Kidney (tissue), 13 donors: ENCODE measurements at regions not wholly inside any gene's neighbourhood (a gene's known extent, or its start where the extent isn't known, plus 50 kb on each side); places are given as distances from the start of the nearest gene placed in this dataset.

Source experiments
- DNase-seq, 5 donors: peaks; one replicate each; pipeline ENCODE4 v3.0.0-alpha.2; 2013 to 2020
- FAIRE-seq: peaks from 2 replicates; lab custom pipeline; 2012; peaks lifted over from hg19 to GRCh38; lab: Jason Lieb, UNC
- H3K27ac ChIP-seq, 2 donors: one replicate each; pipeline ENCODE4 v1.7.0; 2013; ENCODE audit warnings: low read depth in 2 of 2, low read length in 2 of 2, inconsistent platforms in 1 of 2
- H3K27me3 ChIP-seq: one replicate; pipeline ENCODE4 v1.7.1; 2013; ENCODE audit warnings: low read length, inconsistent platforms; ENCODE audit not compliant: control insufficient read depth, insufficient read depth
- H3K36me3 ChIP-seq, 3 donors: one replicate each; pipeline versions ENCODE4 v1.7.0 to v1.7.1; 2013; ENCODE audit warnings: low read length in 3 of 3, control low read depth in 1 of 3, inconsistent platforms in 1 of 3; ENCODE audit not compliant: insufficient read depth in 3 of 3, control insufficient read depth in 2 of 3
- H3K4me1 ChIP-seq, 3 donors: one replicate each; pipeline versions ENCODE4 v1.7.0 to v1.7.1; 2013; ENCODE audit warnings: low read length in 3 of 3, inconsistent platforms in 1 of 3, low read depth in 1 of 3; ENCODE audit not compliant: control insufficient read depth in 2 of 3, insufficient read depth in 2 of 3
- H3K4me3 ChIP-seq, 3 donors: one replicate each; pipeline versions ENCODE4 v1.7.0 to v1.8.1; 2013; ENCODE audit warnings: low read length in 3 of 3, control low read depth in 1 of 3, inconsistent platforms in 1 of 3
- H3K9ac ChIP-seq, 3 donors: one replicate each; pipeline versions ENCODE4 v1.7.0 to v1.7.1; 2013; ENCODE audit warnings: low read length in 3 of 3, control low read depth in 1 of 3, inconsistent platforms in 1 of 3
- H3K9me3 ChIP-seq, 3 donors: one replicate each; pipeline versions ENCODE4 v1.7.0 to v1.7.1; 2013; ENCODE audit warnings: low read length in 3 of 3, control low read depth in 1 of 3, inconsistent platforms in 1 of 3; ENCODE audit not compliant: control insufficient read depth in 2 of 3, insufficient read depth in 1 of 3
- CTCF ChIP-seq: IDR thresholded peaks from 3 replicates; pipeline ENCODE4 v1.5.1; 2012; ENCODE audit warnings: mild to moderate bottlenecking, moderate library complexity, borderline replicate concordance; ENCODE audit not compliant: insufficient read depth; ENCODE audit errors: extremely low read depth
- intact Hi-C: fragments of 100-400 bp; cut with DNase I; formaldehyde crosslinking; loops from one replicate; pipeline ENCODE4 v1.11.1; 2022
- donor health status: control.
- donor health status: control.
- donor health status: control.
- donor health status: control.
- donor health status: control.
- donor health status: DM: yes; HTN: yes; CAD: no.
- donor health status: Normal renal cell carcinoma (clear cell type).

GRCh38 chr3:64766440-64766839 is 78.6 kb upstream of the ADAMTS9 start:
- no peak overlapping the region for H3K9ac ChIP-seq
- intact Hi-C loops, result no loop called here
- H3K4me1 ChIP-seq, result no peaks in the 10 kb centered on the region
- peak in 1 of 5 donors; percentile 25 for DNase-seq
- no peak overlapping the region for H3K4me3 ChIP-seq
- no peaks in the 10 kb centered on the region for H3K9me3 ChIP-seq
- no peaks in the 10 kb centered on the region for H3K36me3 ChIP-seq
- H3K27me3 ChIP-seq, result no peaks in the 10 kb centered on the region
- FAIRE-seq, result no peak
- no peak for TF ChIP-seq CTCF
- H3K27ac ChIP-seq, result no peak overlapping the region

- Histone ChIP-seq H3K9ac (no peak overlapping the region), H3K9me3 (no peaks in the 10 kb centered on the region), H3K36me3 (no peaks in the 10 kb centered on the region), H3K27ac (no peak overlapping the region), H3K27me3 (no peaks in the 10 kb centered on the region), H3K4me1 (no peaks in the 10 kb centered on the region), H3K4me3 (no peak overlapping the region)
- TF ChIP-seq CTCF, result no peak
- no peak for FAIRE-seq
- intact Hi-C loops, result no loop called here
- no peak for DNase-seq
These were observed 78.1 kb upstream of the ADAMTS9 start for GRCh38 chr3:64765947-64766346.

- DNase-seq (no peak), FAIRE-seq (no peak)
- H3K9me3 ChIP-seq, result no peaks in the 10 kb centered on the region
- no peaks in the 10 kb centered on the region for H3K27me3 ChIP-seq
- H3K9ac ChIP-seq, result no peak overlapping the region
- no peak for TF ChIP-seq CTCF
- no peaks in the 10 kb centered on the region for H3K36me3 ChIP-seq
- intact Hi-C loops, result no loop called here
- no peak overlapping the region for H3K27ac ChIP-seq
- no peaks in the 10 kb centered on the region for H3K4me1 ChIP-seq
- no peak overlapping the region for H3K4me3 ChIP-seq
These were observed 76.7 kb upstream of the ADAMTS9 start for GRCh38 chr3:64764386-64764929.

- intact Hi-C loops, result no loop called here
- H3K4me1 ChIP-seq, result no peaks in the 10 kb centered on the region
These were observed 76.2 kb upstream of the ADAMTS9 start for GRCh38 chr3:64763980-64764379.

More at GRCh38 chr3:64763980-64764379, 76.2 kb upstream of the ADAMTS9 start:
- Histone ChIP-seq H3K27me3 (no peaks in the 10 kb centered on the region), H3K4me3 (no peak overlapping the region), H3K36me3 (no peaks in the 10 kb centered on the region), H3K9ac (no peak overlapping the region), H3K27ac (no peak overlapping the region), H3K9me3 (no peaks in the 10 kb centered on the region)
- no peak for DNase-seq
- peak; percentile 3 for TF ChIP-seq CTCF
- no peak for FAIRE-seq
